Spleen (tissue), 11 donors: ENCODE measurements at regions not wholly inside any gene's neighbourhood (a gene's known extent, or its start where the extent isn't known, plus 50 kb on each side); places are given as distances from the start of the nearest gene placed in this dataset.

ENCODE experiments used
- DNase-seq: peaks from one replicate; pipeline ENCODE4 v3.0.0-alpha.2; 2020
- H3K27ac ChIP-seq, 8 donors: fragments of 200-600 bp; sonication (generic) in 7 of 8; 1 replicate in 4 of 8; 2 replicates in 4 of 8; pipeline versions ENCODE4 v1.5.0 to v1.8.0; 2016 to 2021; ENCODE audit warnings: inconsistent platforms in 4 of 8, mild to moderate bottlenecking in 4 of 8, moderate library complexity in 1 of 8
- H3K27me3 ChIP-seq, 7 donors: fragments of 200-600 bp; sonication (generic) in 6 of 7; replicated peaks in 1 of 7; 1 replicate in 4 of 7; 2 replicates in 3 of 7; pipeline versions ENCODE4 v1.5.0 to v1.8.0; 2016 to 2021; ENCODE audit warnings: inconsistent platforms in 3 of 7, mild to moderate bottlenecking in 1 of 7
- H3K36me3 ChIP-seq, 6 donors: fragments of 200-600 bp; sonication (generic) in 5 of 6; 1 replicate in 4 of 6; 2 replicates in 2 of 6; pipeline versions ENCODE4 v1.5.0 to v1.8.0; 2016 to 2021; ENCODE audit warnings: inconsistent platforms in 2 of 6
- H3K4me1 ChIP-seq, 6 donors: fragments of 200-600 bp; sonication (generic) in 5 of 6; 1 replicate in 3 of 6; 2 replicates in 3 of 6; pipeline versions ENCODE4 v1.5.0 to v1.8.0; 2016 to 2021; ENCODE audit warnings: inconsistent platforms in 3 of 6
- H3K4me3 ChIP-seq, 8 donors: fragments of 200-600 bp; sonication (generic) in 7 of 8; 1 replicate in 4 of 8; 2 replicates in 4 of 8; pipeline versions ENCODE4 v1.5.0 to v1.8.0; 2016 to 2021; ENCODE audit warnings: inconsistent platforms in 4 of 8, mild to moderate bottlenecking in 4 of 8, moderate library complexity in 2 of 8
- H3K9me3 ChIP-seq, 8 donors: fragments of 200-600 bp; sonication (generic) in 7 of 8; 1 replicate in 4 of 8; 2 replicates in 4 of 8; pipeline versions ENCODE4 v1.5.0 to v1.8.0; 2016 to 2021; ENCODE audit warnings: inconsistent platforms in 4 of 8
- CTCF ChIP-seq, 11 experiments: fragments of 200-600 bp in 7 of 11; fragments of 450-650 bp in 4 of 11; sonication (generic) in 4 of 11; IDR thresholded peaks in 8 of 11; conservative IDR thresholded peaks in 3 of 11; 1 replicate in 7 of 11; 2 replicates in 4 of 11; pipeline versions ENCODE4 v1.4.0 to v1.8.0; 2016 to 2021; ENCODE audit warnings: antibody characterized with exemption in 11 of 11, inconsistent platforms in 4 of 11, mild to moderate bottlenecking in 1 of 11
- POLR2A ChIP-seq, 3 donors: fragments of 450-650 bp; IDR thresholded peaks; one replicate each; pipeline ENCODE4 v1.5.1; 2017; ENCODE audit warnings: antibody characterized with exemption in 3 of 3, mild to moderate bottlenecking in 1 of 3
- POLR2AphosphoS5 ChIP-seq, 3 donors: sonication (generic); formaldehyde crosslinking; IDR thresholded peaks; one replicate each; pipeline ENCODE4 v1.5.1; 2017; ENCODE audit warnings: antibody characterized with exemption in 3 of 3
- WGBS, 5 donors: extraction: QIAGEN DNeasy Blood & Tissue Kit in 3 of 5; methylation state at CpG; one replicate each; pipeline versions ENCODE4 v1.1.5 to v1.1.7; 2013 to 2018; 5-methylcytosine and 5-hydroxymethylcytosine counted together
- intact Hi-C: fragments of 100-400 bp; cut with DNase I; formaldehyde crosslinking; loops from one replicate; pipeline ENCODE4 v1.15.0; 2023; ENCODE audit warnings: low total_unique reads
- donor health status: healthy with polysubstance abuse.
- donor health status: DM: no; HTN: no; CAD: no; lungs with moderate emphysema.
- donor health status: DM: no; HTN: no; CAD: no.
- donor health status: Bipolar disorder and iron deficiency.
- donor health status: healthy.
- donor health status: DM: no; HTN: no; CAD: no.
- donor health status: DM: yes; HTN: yes; CAD: no.

- 79 to 98% (median 84%) methylated on average over 2 of the region's 2 CpGs for WGBS, 5 donors
- Histone ChIP-seq H3K4me1 (no peaks in the 10 kb centered on the region), H3K36me3 (no peaks in the 10 kb centered on the region), H3K27ac (no peak overlapping the region), H3K9me3 (no peaks in the 10 kb centered on the region), H3K27me3 (no peaks in the 10 kb centered on the region), H3K4me3 (no peak overlapping the region)
- no peak for DNase-seq
- intact Hi-C loops: no loop called here
- no peak for TF ChIP-seq CTCF (IDR thresholded peaks at IDR 0.05 in 8 of 11, conservative IDR thresholded peaks at IDR 0.05 in 3 of 11)
- TF ChIP-seq POLR2AphosphoS5 (IDR thresholded peaks at IDR 0.05): no peak
- TF ChIP-seq POLR2A (IDR thresholded peaks at IDR 0.05): no peak
Observed at GRCh38 chr10:78310481-78311080, 276.9 kb downstream of the RPS24 start.

- 82 to 93% (median 87%) methylated on average over 9 of the region's 9 CpGs for WGBS, 5 donors
- no peak overlapping the region for H3K4me3 ChIP-seq
- no peaks in the 10 kb centered on the region for H3K36me3 ChIP-seq
- intact Hi-C loops: no loop called here
- H3K4me1 ChIP-seq: no peaks in the 10 kb centered on the region
- no peaks in the 10 kb centered on the region for H3K9me3 ChIP-seq
- no peak for DNase-seq
- no peak overlapping the region for H3K27ac ChIP-seq
- no peak for TF ChIP-seq POLR2A (IDR thresholded peaks at IDR 0.05)
- TF ChIP-seq CTCF (IDR thresholded peaks at IDR 0.05 in 8 of 11, conservative IDR thresholded peaks at IDR 0.05 in 3 of 11): no peak
- no peaks in the 10 kb centered on the region for H3K27me3 ChIP-seq
Observed at GRCh38 chr10:78312197-78313047, 278.8 kb downstream of the RPS24 start.

DNA sequence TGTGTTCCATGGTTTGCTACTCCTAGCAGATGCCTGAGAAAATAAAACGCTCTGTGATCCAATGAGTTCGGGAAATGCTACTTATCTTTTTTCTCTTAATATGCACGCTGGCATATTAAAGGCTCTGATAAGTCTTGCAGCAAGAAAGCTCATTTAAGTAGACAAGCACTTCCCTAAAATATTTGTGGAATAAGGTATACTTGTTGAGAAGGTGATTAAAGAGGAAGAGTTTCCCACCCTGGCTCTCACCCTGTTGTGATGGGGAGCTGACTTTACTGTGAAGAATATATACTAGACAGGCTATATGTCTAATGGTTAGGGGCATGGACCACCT is 279.4 kb downstream of the RPS24 start:
- no peaks in the 10 kb centered on the region for H3K9me3 ChIP-seq
- 83 to 97% (median 90%) methylated on average over 3 of the region's 3 CpGs for WGBS, 5 donors
- TF ChIP-seq CTCF (IDR thresholded peaks at IDR 0.05 in 8 of 11, conservative IDR thresholded peaks at IDR 0.05 in 3 of 11): no peak
- no peak for TF ChIP-seq POLR2AphosphoS5 (IDR thresholded peaks at IDR 0.05)
- TF ChIP-seq POLR2A (IDR thresholded peaks at IDR 0.05): no peak
- DNase-seq: no peak
- H3K4me1 ChIP-seq: no peaks in the 10 kb centered on the region
- no peaks in the 10 kb centered on the region for H3K27me3 ChIP-seq
- no peak overlapping the region for H3K27ac ChIP-seq
- intact Hi-C loops: no loop called here
- H3K36me3 ChIP-seq: no peaks in the 10 kb centered on the region
- no peak overlapping the region for H3K4me3 ChIP-seq

- Histone ChIP-seq H3K4me1 (no peaks in the 10 kb centered on the region), H3K27ac (no peak overlapping the region), H3K27me3 (no peaks in the 10 kb centered on the region), H3K4me3 (no peak overlapping the region), H3K36me3 (no peaks in the 10 kb centered on the region), H3K9me3 (no peaks in the 10 kb centered on the region)
- no peak for DNase-seq
- TF ChIP-seq CTCF (IDR thresholded peaks at IDR 0.05 in 8 of 11, conservative IDR thresholded peaks at IDR 0.05 in 3 of 11) (no peak), POLR2AphosphoS5 (IDR thresholded peaks at IDR 0.05) (no peak), POLR2A (IDR thresholded peaks at IDR 0.05) (no peak)
- 92 to 98% (median 96%) methylated on average over 3 of the region's 3 CpGs for WGBS, 5 donors
- intact Hi-C loops: no loop called here
Observed at GRCh38 chr10:78313636-78314035, 280.0 kb downstream of the RPS24 start.
